ENCODE measurements at regions not wholly inside any gene's neighbourhood (a gene's known extent, or its start where the extent isn't known, plus 50 kb on each side); places are given as distances from the start of the nearest gene placed in this dataset.
"Not testable (repeated sequence)": the region's sequence is repeated elsewhere in the genome, so short reads cannot be mapped to it uniquely, and the experiment has no call there.

- ATAC-seq (peak; percentile 21), DNase-seq (no peak)
- peaks cover 48% of the 10 kb centered on the region for H3K4me1 Mint-ChIP-seq
- no peak overlapping the region for H3K4me3 Mint-ChIP-seq
- CTCF ChIA-PET, result interaction anchor here (0.8 to 2.7 kb wide), 8 partner anchors 13 to 549 kb away, joined by 3 to 17 read pairs (median 4); partner anchors contain the start of genes LANCL2 and SEC61G
- peaks cover 75% of the 10 kb centered on the region for H3K27me3 Mint-ChIP-seq
- peaks cover 23% of the 10 kb centered on the region for H3K36me3 Mint-ChIP-seq
- peak overlapping the region; percentile 84 for H3K27ac Mint-ChIP-seq
- peaks cover 5% of the 10 kb centered on the region for H3K9me3 Mint-ChIP-seq (ENCODE audit: low read depth)
Observed at GRCh38 chr7:55308186-55308929, 56.8 kb upstream of the LANCL2 start.

DNA sequence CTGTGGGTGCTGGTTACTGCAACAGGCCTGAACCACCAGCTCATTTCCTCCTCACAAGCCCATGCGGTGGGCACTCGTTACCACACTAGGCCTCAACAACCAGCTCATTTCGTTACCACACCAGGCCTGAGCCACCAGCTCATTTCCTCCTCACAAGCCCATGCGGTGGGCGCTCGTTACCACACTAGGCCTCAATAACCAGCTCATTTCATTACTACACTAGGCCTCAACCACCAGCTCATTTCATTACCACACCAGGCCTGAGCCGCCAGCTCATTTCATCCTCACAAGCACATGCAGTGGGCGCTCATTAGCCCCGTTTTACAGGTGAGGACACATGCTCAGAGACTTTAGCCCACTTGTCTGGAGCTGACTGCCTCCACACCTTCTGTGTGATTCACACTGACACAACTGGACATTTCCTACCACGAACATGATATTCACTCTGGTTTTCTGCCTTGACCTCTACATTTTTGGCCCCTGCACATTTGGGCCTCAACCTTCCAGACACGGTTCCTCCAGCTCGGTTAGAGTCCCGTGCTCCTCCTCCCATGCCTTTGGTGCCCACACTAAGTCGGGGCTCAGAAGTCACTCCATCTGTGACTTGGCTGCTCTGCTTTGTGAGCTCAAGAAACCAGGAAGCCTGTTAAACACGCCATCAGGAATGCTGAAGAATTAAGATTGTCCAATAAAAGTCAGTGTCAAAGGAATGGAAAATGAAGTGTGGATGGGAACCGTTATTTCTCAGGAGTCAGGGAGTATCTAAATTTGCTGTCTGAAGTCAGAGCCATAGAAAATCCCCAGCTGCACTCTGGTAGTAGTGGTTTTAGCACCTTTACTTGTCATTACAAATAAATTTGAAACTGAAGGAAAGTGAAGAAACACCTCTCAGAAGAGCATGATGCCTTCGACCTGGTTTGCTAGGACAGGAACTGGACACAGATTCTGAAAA is 55.8 kb upstream of the LANCL2 start:
- H3K27ac Mint-ChIP-seq, result peak overlapping the region; percentile 84
- peak; percentile 96 for DNase-seq
- CTCF ChIA-PET, result interaction anchor here (0.8 to 2.7 kb wide), 8 partner anchors 14 to 550 kb away, joined by 3 to 17 read pairs (median 4); partner anchors contain the start of genes LANCL2 and SEC61G
- peak overlapping the region; percentile 51 for H3K4me3 Mint-ChIP-seq
- peaks cover 5% of the 10 kb centered on the region for H3K9me3 Mint-ChIP-seq (ENCODE audit: low read depth)
- peak; percentile 86 for ATAC-seq
- H3K4me1 Mint-ChIP-seq, result peaks cover 48% of the 10 kb centered on the region
- peaks cover 72% of the 10 kb centered on the region for H3K27me3 Mint-ChIP-seq
- H3K36me3 Mint-ChIP-seq, result peaks cover 23% of the 10 kb centered on the region

DNA sequence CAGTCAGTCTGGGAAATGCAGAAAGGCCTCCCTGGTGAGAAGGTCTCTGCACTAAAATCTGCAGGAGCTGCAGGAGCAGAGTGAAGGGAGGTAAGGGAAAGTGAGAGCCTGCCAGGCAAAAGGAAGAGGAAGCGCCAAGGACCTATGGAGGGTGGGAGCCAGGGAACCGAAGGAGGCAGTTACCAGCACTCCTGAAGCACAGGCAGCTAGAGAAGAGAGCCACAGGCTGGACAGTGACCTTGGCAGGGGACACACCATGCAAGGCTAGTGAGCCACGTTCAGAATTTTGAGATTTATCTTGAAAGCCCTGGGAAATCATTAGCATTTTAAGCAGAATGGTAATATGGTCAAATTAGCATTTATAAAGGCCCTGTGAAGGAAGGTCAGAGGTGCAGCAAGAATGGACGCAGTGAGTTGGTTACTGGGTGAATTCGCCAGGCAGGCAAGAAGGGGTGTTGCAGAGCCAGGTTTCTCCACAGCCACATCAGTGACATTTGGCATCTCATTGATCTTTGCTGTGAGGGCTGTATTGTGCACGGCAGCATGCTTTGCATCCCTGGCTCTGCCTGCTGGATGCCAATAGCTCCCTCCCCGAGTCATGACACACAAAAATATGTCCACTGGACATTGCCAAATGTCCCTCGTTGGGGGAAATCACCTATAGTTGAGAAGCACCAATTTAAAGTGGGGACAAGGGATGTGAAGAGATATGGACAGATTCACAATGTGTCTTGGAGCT is 54.7 kb upstream of the LANCL2 start:
- H3K4me3 Mint-ChIP-seq, result no peak overlapping the region
- no peak overlapping the region for H3K27ac Mint-ChIP-seq
- peaks cover 67% of the 10 kb centered on the region for H3K27me3 Mint-ChIP-seq
- H3K9me3 Mint-ChIP-seq (ENCODE audit: low read depth), result peaks cover 5% of the 10 kb centered on the region
- peaks cover 21% of the 10 kb centered on the region for H3K36me3 Mint-ChIP-seq
- H3K4me1 Mint-ChIP-seq, result peaks cover 45% of the 10 kb centered on the region
- CTCF ChIA-PET, result interaction anchor here (2.1 to 2.7 kb wide), 2 partner anchors 55 to 224 kb away, joined by 16 to 17 read pairs; partner anchors contain the start of gene LANCL2
- ATAC-seq, result no peak
- DNase-seq, result no peak

DNA sequence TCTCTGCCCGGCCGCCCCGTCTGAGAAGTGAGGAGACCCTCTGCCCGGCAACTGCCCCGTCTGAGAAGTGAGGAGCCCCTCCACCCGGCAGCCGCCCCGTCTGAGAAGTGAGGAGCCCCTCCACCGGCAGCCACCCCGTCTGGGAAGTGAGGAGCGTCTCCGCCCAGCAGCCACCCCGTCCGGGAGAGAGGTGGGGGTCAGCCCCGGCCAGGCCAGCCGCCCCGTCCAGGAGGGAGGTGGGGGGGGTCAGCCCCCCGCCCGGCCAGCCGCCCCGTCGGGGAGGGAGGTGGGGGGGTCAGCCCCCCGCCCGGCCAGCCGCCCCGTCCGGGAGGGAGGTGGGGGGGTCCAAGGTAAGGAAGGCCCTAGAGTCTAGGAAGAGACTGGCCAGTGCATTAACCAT is 53.2 kb upstream of the LANCL2 start:
- CTCF ChIA-PET; ATAC-seq; H3K9me3 Mint-ChIP-seq (ENCODE audit: low read depth); H3K4me3 Mint-ChIP-seq; DNase-seq; H3K27ac Mint-ChIP-seq: not testable (repeated sequence)
- H3K4me1 Mint-ChIP-seq, result peaks cover 42% of the 10 kb centered on the region
- H3K27me3 Mint-ChIP-seq, result peaks cover 64% of the 10 kb centered on the region
- H3K36me3 Mint-ChIP-seq, result peaks cover 14% of the 10 kb centered on the region

DNA sequence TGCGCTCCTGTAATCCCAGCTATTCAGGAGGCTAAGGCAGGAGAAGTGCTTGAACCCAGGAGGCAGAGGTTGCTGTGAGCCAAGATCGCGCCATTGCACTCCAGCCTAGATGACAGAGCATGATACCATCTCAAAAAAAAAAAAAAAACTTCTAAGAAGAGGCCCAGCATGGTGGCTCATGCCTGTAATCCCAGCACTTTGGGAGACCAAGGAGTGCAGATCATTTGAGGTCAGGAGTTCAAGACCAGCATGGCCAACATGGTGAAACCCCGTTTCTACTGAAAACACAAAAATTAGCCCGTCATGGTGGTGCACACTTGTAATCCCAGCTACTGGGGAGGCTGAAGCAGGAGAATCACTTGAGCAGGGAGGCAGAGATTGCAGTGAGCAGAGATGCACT is 51.5 kb upstream of the LANCL2 start:
- Mint-ChIP-seq H3K4me1 (peaks cover 31% of the 10 kb centered on the region), H3K27me3 (peaks cover 67% of the 10 kb centered on the region)
- not testable (repeated sequence) for H3K4me3 Mint-ChIP-seq

DNA sequence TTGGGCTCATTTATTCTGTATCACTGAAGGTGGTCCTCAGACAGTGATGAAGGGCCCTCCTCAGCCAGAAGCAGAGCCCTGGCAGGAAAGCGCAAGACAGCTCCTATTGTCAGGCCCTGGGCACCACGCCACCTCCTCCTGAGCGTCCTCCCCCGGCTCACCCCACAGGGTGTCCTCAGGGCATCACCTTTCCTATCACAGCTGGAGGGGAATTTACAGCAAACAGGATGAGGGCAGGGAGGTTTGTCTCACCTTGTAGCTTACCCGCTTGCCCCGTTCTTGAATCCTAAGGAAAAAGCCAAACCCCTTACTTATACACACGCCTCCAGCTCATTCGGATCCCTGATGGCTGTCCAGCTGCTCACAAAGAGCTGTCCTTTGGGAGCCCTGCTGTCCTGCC is 50.2 kb upstream of the LANCL2 start:
- peaks cover 5% of the 10 kb centered on the region for H3K9me3 Mint-ChIP-seq (ENCODE audit: low read depth)
- H3K4me3 Mint-ChIP-seq, result no peak overlapping the region
- DNase-seq (no peak), ATAC-seq (no peak)
- peaks cover 73% of the 10 kb centered on the region for H3K27me3 Mint-ChIP-seq
- H3K36me3 Mint-ChIP-seq, result peaks cover 6% of the 10 kb centered on the region
- H3K27ac Mint-ChIP-seq, result no peak overlapping the region
- H3K4me1 Mint-ChIP-seq, result peaks cover 18% of the 10 kb centered on the region
- CTCF ChIA-PET, result interaction anchor here (1.4 kb wide), 1 partner anchor 60 kb away, joined by 3 read pairs; no protein-coding TSS in a partner anchor

More for the DNA sequence above, 51.5 kb upstream of the LANCL2 start:
- ATAC-seq; DNase-seq; H3K36me3 Mint-ChIP-seq; H3K27ac Mint-ChIP-seq; H3K9me3 Mint-ChIP-seq (ENCODE audit: low read depth): not testable (repeated sequence)
- CTCF ChIA-PET, result interaction anchor here (1.4 kb wide), 1 partner anchor 58 kb away, joined by 3 read pairs; no protein-coding TSS in a partner anchor

Data from activated CD8-positive, alpha-beta memory T cell treated with anti-CD3 and anti-CD28 coated beads, Interleukin-2, amount 10 ng/mL, durations not matched to agents 7 days and 5 days (primary cell).